Prostate gland (tissue), 2 donors: ENCODE measurements at regions not wholly inside any gene's neighbourhood (a gene's known extent, or its start where the extent isn't known, plus 50 kb on each side); places are given as distances from the start of the nearest gene placed in this dataset.

Source experiments
- DNase-seq: peaks from one replicate; pipeline ENCODE4 v3.0.0-alpha.2; 2019; ENCODE audit warnings: low spot score
- H3K27ac ChIP-seq, 2 donors: fragments of 200-600 bp; sonication (generic); 2 replicates each; pipeline ENCODE4 v1.5.1; 2017 to 2019
- H3K27me3 ChIP-seq: fragments of 200-600 bp; sonication (generic); replicated peaks from 2 replicates; pipeline ENCODE4 v1.5.1; 2019; ENCODE audit not compliant: insufficient read depth
- H3K36me3 ChIP-seq, 2 donors: fragments of 200-600 bp; sonication (generic); 1 replicate in 1 of 2; 2 replicates in 1 of 2; pipeline versions ENCODE4 v1.5.1 to v1.8.1; 2017 to 2019
- H3K4me1 ChIP-seq: fragments of 200-600 bp; sonication (generic); replicated peaks from 2 replicates; pipeline ENCODE4 v1.5.1; 2019
- H3K4me3 ChIP-seq, 2 donors: fragments of 200-600 bp; sonication (generic); 2 replicates each; pipeline ENCODE4 v1.5.1; 2017 to 2019
- H3K9me3 ChIP-seq: fragments of 200-600 bp; sonication (generic); 2 replicates; pipeline ENCODE4 v1.5.1; 2017
- POLR2A ChIP-seq: fragments of 450-650 bp; IDR thresholded peaks from one replicate; pipeline ENCODE4 v1.6.1; 2016; ENCODE audit warnings: antibody characterized with exemption, mild to moderate bottlenecking
- POLR2AphosphoS5 ChIP-seq: sonication (generic); formaldehyde crosslinking; IDR thresholded peaks from one replicate; pipeline ENCODE4 v1.6.1; 2017; ENCODE audit warnings: antibody characterized with exemption
- WGBS: methylation state at CpG from one replicate; pipeline ENCODE4 v1.1.5; 2018; 5-methylcytosine and 5-hydroxymethylcytosine counted together
- intact Hi-C: fragments of 100-400 bp; cut with DNase I; formaldehyde crosslinking; loops from one replicate; pipeline ENCODE4 v1.14.2; 2022
- TF ChIP-seq, protein P1 (sequence below), 4 experiments: fragments of 200-600 bp in 2 of 4; fragments of 450-650 bp in 2 of 4; sonication (generic) in 2 of 4; IDR thresholded peaks; 1 replicate in 3 of 4; 2 replicates in 1 of 4; pipeline ENCODE4 v1.5.1; 2016 to 2019; ENCODE audit warnings: antibody characterized with exemption in 4 of 4, mild to moderate bottlenecking in 2 of 4, moderate library complexity in 2 of 4

DNA sequence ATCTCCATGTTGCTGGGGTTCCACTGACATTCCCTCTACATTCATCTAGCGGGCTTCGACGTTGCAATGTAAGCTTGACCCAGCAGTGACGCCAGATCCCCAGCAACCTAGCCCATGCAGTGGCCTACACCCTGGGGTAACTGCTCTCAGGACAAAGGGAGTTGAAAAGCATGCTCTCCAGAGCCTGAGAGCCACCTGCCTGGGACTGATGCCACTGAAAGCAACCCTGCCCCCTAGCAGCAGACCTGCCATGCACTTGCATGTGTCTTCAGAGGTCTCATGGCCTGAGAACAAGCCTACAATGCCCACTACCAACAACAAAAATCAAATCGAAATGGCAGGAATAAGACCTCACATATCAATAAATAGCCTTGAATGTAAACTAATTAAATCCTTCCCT, 330.3 kb downstream of the TRIM36 start:
- Histone ChIP-seq H3K4me3 (no peak overlapping the region), H3K27me3 (no peaks in the 10 kb centered on the region), H3K36me3 (no peaks in the 10 kb centered on the region), H3K4me1 (no peaks in the 10 kb centered on the region), H3K9me3 (no peaks in the 10 kb centered on the region), H3K27ac (peak overlapping the region in 1 of 2 donors; percentile 46)
- TF ChIP-seq, protein P1, sequence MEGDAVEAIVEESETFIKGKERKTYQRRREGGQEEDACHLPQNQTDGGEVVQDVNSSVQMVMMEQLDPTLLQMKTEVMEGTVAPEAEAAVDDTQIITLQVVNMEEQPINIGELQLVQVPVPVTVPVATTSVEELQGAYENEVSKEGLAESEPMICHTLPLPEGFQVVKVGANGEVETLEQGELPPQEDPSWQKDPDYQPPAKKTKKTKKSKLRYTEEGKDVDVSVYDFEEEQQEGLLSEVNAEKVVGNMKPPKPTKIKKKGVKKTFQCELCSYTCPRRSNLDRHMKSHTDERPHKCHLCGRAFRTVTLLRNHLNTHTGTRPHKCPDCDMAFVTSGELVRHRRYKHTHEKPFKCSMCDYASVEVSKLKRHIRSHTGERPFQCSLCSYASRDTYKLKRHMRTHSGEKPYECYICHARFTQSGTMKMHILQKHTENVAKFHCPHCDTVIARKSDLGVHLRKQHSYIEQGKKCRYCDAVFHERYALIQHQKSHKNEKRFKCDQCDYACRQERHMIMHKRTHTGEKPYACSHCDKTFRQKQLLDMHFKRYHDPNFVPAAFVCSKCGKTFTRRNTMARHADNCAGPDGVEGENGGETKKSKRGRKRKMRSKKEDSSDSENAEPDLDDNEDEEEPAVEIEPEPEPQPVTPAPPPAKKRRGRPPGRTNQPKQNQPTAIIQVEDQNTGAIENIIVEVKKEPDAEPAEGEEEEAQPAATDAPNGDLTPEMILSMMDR (IDR thresholded peaks at IDR 0.05) = no peak
- no peak for TF ChIP-seq POLR2A
- TF ChIP-seq POLR2AphosphoS5 = no peak
- intact Hi-C loops = no loop called here
- WGBS = 76% methylated on average over 5 of the region's 5 CpGs
- no peak for DNase-seq

- H3K27ac ChIP-seq = peak overlapping the region in 1 of 2 donors; percentile 46
- WGBS = 55% methylated on average over 2 of the region's 2 CpGs
Measured at GRCh38 chr5:114838937-114839336, 330.8 kb downstream of the TRIM36 start.

GRCh38 chr5:114830114-114830513, 339.6 kb downstream of the TRIM36 start:
- Histone ChIP-seq H3K4me3 (no peak overlapping the region), H3K36me3 (no peaks in the 10 kb centered on the region), H3K4me1 (no peaks in the 10 kb centered on the region), H3K27me3 (no peaks in the 10 kb centered on the region), H3K27ac (no peak overlapping the region), H3K9me3 (no peaks in the 10 kb centered on the region)
- DNase-seq = no peak
- TF ChIP-seq, protein P1 (IDR thresholded peaks at IDR 0.05) = no peak
- no peak for TF ChIP-seq POLR2A
- TF ChIP-seq POLR2AphosphoS5 = no peak
- 57% methylated on average over 2 of the region's 2 CpGs for WGBS
- intact Hi-C loops = no loop called here

More at GRCh38 chr5:114838937-114839336, 330.8 kb downstream of the TRIM36 start:
- TF ChIP-seq, protein P1 (IDR thresholded peaks at IDR 0.05) = no peak
- TF ChIP-seq POLR2AphosphoS5 = peak; percentile 59
- TF ChIP-seq POLR2A = no peak
- H3K4me1 ChIP-seq = no peaks in the 10 kb centered on the region
- intact Hi-C loops = no loop called here
- no peak overlapping the region for H3K4me3 ChIP-seq
- DNase-seq = peak; percentile 77
- H3K36me3 ChIP-seq = no peaks in the 10 kb centered on the region
- no peaks in the 10 kb centered on the region for H3K9me3 ChIP-seq
- H3K27me3 ChIP-seq = no peaks in the 10 kb centered on the region

DNA sequence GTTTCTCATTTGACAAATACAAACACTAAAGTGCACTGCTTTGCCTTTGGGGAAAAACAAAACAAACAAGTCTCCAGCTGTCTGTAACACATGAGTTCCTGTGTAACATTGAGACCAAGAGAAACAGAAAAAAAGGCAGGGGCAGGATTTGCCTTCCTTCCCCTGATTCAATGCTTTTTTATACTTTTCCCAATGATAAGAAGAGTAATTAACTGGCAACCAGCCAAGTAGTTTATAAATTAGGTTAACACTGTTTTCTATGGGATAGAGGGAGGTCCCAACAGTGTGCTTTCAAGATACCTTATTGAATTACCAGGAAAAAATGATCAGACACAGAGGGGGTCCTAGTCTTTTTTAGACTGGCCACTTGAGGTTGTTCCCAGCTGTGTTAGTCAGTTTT, 346.8 kb downstream of the TRIM36 start:
- Histone ChIP-seq H3K36me3 (no peaks in the 10 kb centered on the region), H3K27ac (no peak overlapping the region), H3K4me3 (no peak overlapping the region), H3K9me3 (no peaks in the 10 kb centered on the region), H3K4me1 (no peaks in the 10 kb centered on the region), H3K27me3 (no peaks in the 10 kb centered on the region)
- TF ChIP-seq, protein P1 (IDR thresholded peaks at IDR 0.05) = no peak
- TF ChIP-seq POLR2AphosphoS5 (no peak), POLR2A (no peak)
- intact Hi-C loops = no loop called here
- DNase-seq = no peak

- intact Hi-C loops = no loop called here
- H3K27me3 ChIP-seq = no peaks in the 10 kb centered on the region
- no peak overlapping the region for H3K4me3 ChIP-seq
- no peaks in the 10 kb centered on the region for H3K9me3 ChIP-seq
- 77% methylated on average over 1 of the region's 1 CpG for WGBS
- H3K4me1 ChIP-seq = no peaks in the 10 kb centered on the region
- H3K36me3 ChIP-seq = no peaks in the 10 kb centered on the region
- TF ChIP-seq POLR2AphosphoS5 (no peak), POLR2A (no peak)
- TF ChIP-seq, protein P1 (IDR thresholded peaks at IDR 0.05) = no peak
- DNase-seq = no peak
- H3K27ac ChIP-seq = no peak overlapping the region
Measured at GRCh38 chr5:114822436-114822835, 347.3 kb downstream of the TRIM36 start.
